ENCODE measurements at regions not wholly inside any gene's neighbourhood (a gene's known extent, or its start where the extent isn't known, plus 50 kb on each side); places are given as distances from the start of the nearest gene placed in this dataset.

GRCh38 chr1:244241438-244241837, 190.4 kb downstream of the ZBTB18 start:
- intact Hi-C loops (cut with DNase I): no loop called here
- no peak for DNase-seq

GRCh38 chr1:244242446-244242845, 191.4 kb downstream of the ZBTB18 start:
- intact Hi-C loops (cut with DNase I): no loop called here
- no peak for DNase-seq

- intact Hi-C loops (cut with DNase I): no loop called here
- no peak for DNase-seq
Measured at GRCh38 chr1:244246334-244246733, 195.3 kb downstream of the ZBTB18 start.

- no peak for DNase-seq
- intact Hi-C loops (cut with DNase I): no loop called here
Measured at GRCh38 chr1:244248426-244248825, 197.3 kb downstream of the ZBTB18 start.

- intact Hi-C loops (cut with DNase I): no loop called here
- no peak for DNase-seq
Measured at GRCh38 chr1:244252211-244252610, 199.5 kb downstream of the ADSS2 start.

- intact Hi-C loops (cut with DNase I): no loop called here
- no peak for DNase-seq
Measured at GRCh38 chr1:244254467-244254866, 197.2 kb downstream of the ADSS2 start.

GRCh38 chr1:244255426-244255965, 196.2 kb downstream of the ADSS2 start:
- no peak for DNase-seq
- intact Hi-C loops (cut with DNase I): no loop called here

- DNase-seq: no peak
Measured at GRCh38 chr1:244256086-244256676, 195.5 kb downstream of the ADSS2 start.

GRCh38 chr1:244264163-244264562, 187.5 kb downstream of the ADSS2 start:
- intact Hi-C loops (cut with DNase I): no loop called here
- DNase-seq: no peak

More at GRCh38 chr1:244256086-244256676, 195.5 kb downstream of the ADSS2 start:
- intact Hi-C loops (cut with DNase I): no loop called here

GRCh38 chr1:244265507-244265906, 186.2 kb downstream of the ADSS2 start:
- intact Hi-C loops (cut with DNase I): no loop called here
- no peak for DNase-seq

GRCh38 chr1:244269169-244269568, 182.5 kb downstream of the ADSS2 start:
- intact Hi-C loops (cut with DNase I): no loop called here
- DNase-seq: no peak

- no peak for DNase-seq
- intact Hi-C loops (cut with DNase I): loop anchor here (5.0 to 10.0 kb wide), 3 partner anchors 54 to 559 kb away; no protein-coding TSS in a partner anchor
Measured at GRCh38 chr1:244271004-244271403, 180.7 kb downstream of the ADSS2 start.

GRCh38 chr1:244271691-244272308, 179.9 kb downstream of the ADSS2 start:
- no peak for DNase-seq
- intact Hi-C loops (cut with DNase I): loop anchor here (2.0 to 10.0 kb wide), 6 partner anchors 54 to 795 kb away; no protein-coding TSS in a partner anchor

GRCh38 chr1:244272471-244273261, 179.0 kb downstream of the ADSS2 start:
- DNase-seq: peak in 9 of 10 donors; percentile 44 to 92 (median 69)
- intact Hi-C loops (cut with DNase I): loop anchor here (1.0 to 10.0 kb wide), 7 partner anchors 55 to 928 kb away; no protein-coding TSS in a partner anchor

GRCh38 chr1:244273262-244273844, 178.4 kb downstream of the ADSS2 start:
- no peak for DNase-seq
- intact Hi-C loops (cut with DNase I): loop anchor here (1.0 to 10.0 kb wide), 7 partner anchors 56 to 929 kb away; no protein-coding TSS in a partner anchor

GRCh38 chr1:244273845-244274619, 177.7 kb downstream of the ADSS2 start:
- peak in 9 of 10 donors; percentile 23 to 91 (median 43) for DNase-seq
- intact Hi-C loops (cut with DNase I): loop anchor here (1.0 to 10.0 kb wide), 7 partner anchors 57 to 930 kb away; no protein-coding TSS in a partner anchor

- intact Hi-C loops (cut with DNase I): loop anchor here (10.0 kb wide), 1 partner anchor 522 kb away; no protein-coding TSS in a partner anchor
- DNase-seq: no peak
Measured at GRCh38 chr1:244276646-244277045, 175.1 kb downstream of the ADSS2 start.

- no peak for DNase-seq
- intact Hi-C loops (cut with DNase I): no loop called here
Measured at GRCh38 chr1:244280201-244280600, 171.5 kb downstream of the ADSS2 start.

GRCh38 chr1:244280859-244281258, 170.8 kb downstream of the ADSS2 start:
- intact Hi-C loops (cut with DNase I): no loop called here
- DNase-seq: no peak

GRCh38 chr1:244283772-244284171, 167.9 kb downstream of the ADSS2 start:
- DNase-seq: no peak
- intact Hi-C loops (cut with DNase I): no loop called here
